ENCODE measurements at regions not wholly inside any gene's neighbourhood (a gene's known extent, or its start where the extent isn't known, plus 50 kb on each side); places are given as distances from the start of the nearest gene placed in this dataset.
A peak's percentile ranks its signal among the peaks of the same experiment; 100 is the strongest.

- Histone ChIP-seq H3K9me3 (ENCODE audit: insufficient read depth, low read depth, low read length) (no peaks in the 10 kb centered on the region), H3K27me3 (ENCODE audit: insufficient read depth, low read length) (no peaks in the 10 kb centered on the region), H3K4me3 (ENCODE audit: low read length) (no peak overlapping the region), H3K36me3 (ENCODE audit: insufficient read depth, low read depth, low read length) (no peaks in the 10 kb centered on the region), H3K9ac (ENCODE audit: low read depth, low read length) (no peak overlapping the region), H3K27ac (ENCODE audit: low read length) (no peak overlapping the region), H3K4me1 (ENCODE audit: insufficient read depth, low read length) (no peaks in the 10 kb centered on the region)
These were observed 138.7 kb downstream of the YTHDC2 start for GRCh38 chr5:113652161-113652560.

DNA sequence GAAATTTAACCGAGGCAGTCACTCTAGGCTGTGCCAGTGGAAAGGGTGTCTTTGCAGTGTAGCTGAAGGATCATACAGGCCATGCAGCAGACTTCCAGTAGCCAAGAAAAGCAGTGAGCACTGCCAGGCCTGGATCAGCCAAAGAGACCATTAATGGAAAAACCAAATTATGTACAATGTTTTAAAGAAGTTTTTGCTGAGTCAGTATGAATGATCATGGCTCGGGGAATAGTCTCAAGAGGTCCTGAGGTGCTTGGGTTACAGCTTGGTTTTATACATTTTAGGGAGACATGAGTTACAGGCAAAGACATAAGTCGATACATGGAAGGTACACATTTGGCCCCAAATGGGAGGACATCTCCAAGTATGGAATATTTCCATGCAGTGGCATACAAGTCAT is 141.3 kb downstream of the YTHDC2 start:
- no peak overlapping the region for H3K27ac ChIP-seq (ENCODE audit: low read length)
- no peak overlapping the region for H3K4me3 ChIP-seq (ENCODE audit: low read length)
- H3K4me1 ChIP-seq (ENCODE audit: insufficient read depth, low read length): no peaks in the 10 kb centered on the region
- H3K9me3 ChIP-seq (ENCODE audit: insufficient read depth, low read depth, low read length): no peaks in the 10 kb centered on the region
- H3K27me3 ChIP-seq (ENCODE audit: insufficient read depth, low read length): no peaks in the 10 kb centered on the region
- H3K36me3 ChIP-seq (ENCODE audit: insufficient read depth, low read depth, low read length): no peaks in the 10 kb centered on the region
- no peak overlapping the region for H3K9ac ChIP-seq (ENCODE audit: low read depth, low read length)

DNA sequence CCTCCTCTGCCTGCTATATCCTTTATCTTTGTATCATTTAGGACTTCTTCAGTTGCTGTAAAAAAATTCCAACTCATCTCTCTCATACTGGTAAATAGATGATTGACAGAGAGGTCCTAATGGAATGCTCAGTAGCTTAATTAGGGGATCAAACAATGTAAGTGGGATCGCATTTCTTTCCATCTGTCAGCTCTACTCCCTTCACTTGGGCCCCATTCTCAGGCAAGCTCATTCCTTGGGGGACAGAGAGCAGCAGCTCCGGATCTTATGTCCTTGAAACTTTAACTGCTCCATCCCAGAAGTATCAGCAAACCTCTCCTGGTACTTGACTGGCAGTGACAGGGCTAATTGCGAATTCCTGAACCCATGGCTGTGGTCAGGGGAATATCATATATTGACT is 146.7 kb downstream of the YTHDC2 start:
- no peak overlapping the region for H3K27ac ChIP-seq (ENCODE audit: low read length)
- H3K9ac ChIP-seq (ENCODE audit: low read depth, low read length): no peak overlapping the region
- H3K4me3 ChIP-seq (ENCODE audit: low read length): no peak overlapping the region
- no peaks in the 10 kb centered on the region for H3K4me1 ChIP-seq (ENCODE audit: insufficient read depth, low read length)
- no peaks in the 10 kb centered on the region for H3K9me3 ChIP-seq (ENCODE audit: insufficient read depth, low read depth, low read length)
- H3K36me3 ChIP-seq (ENCODE audit: insufficient read depth, low read depth, low read length): no peaks in the 10 kb centered on the region
- no peaks in the 10 kb centered on the region for H3K27me3 ChIP-seq (ENCODE audit: insufficient read depth, low read length)

DNA sequence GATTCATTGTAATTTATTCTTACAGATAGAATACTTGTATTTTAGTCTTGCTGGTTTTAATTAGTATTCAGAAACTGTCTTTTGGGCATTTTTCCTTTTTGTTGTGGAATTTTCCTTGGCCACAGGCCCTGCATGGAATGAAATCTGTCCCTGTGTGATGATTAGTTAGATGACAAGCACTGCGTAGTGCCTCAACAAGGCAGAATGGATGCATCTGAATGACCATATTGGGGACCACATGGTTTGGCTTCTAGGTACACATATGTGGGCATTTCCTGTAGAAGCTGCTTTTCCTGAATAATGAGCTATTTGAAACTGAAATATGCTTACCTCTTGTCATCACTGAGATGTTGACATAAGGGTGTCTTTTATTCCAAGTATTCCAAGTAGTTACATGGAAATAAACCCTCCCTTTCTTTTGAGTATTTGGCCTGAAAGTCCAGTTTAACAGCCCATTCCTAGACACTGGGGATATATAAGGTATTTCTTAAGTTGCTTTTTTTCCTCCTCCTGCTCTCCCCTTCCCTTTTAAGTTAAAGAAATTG is 147.3 kb downstream of the YTHDC2 start:
- H3K36me3 ChIP-seq (ENCODE audit: insufficient read depth, low read depth, low read length): no peaks in the 10 kb centered on the region
- H3K9ac ChIP-seq (ENCODE audit: low read depth, low read length): no peak overlapping the region
- no peak overlapping the region for H3K4me3 ChIP-seq (ENCODE audit: low read length)
- H3K9me3 ChIP-seq (ENCODE audit: insufficient read depth, low read depth, low read length): no peaks in the 10 kb centered on the region
- H3K27me3 ChIP-seq (ENCODE audit: insufficient read depth, low read length): no peaks in the 10 kb centered on the region
- H3K4me1 ChIP-seq (ENCODE audit: insufficient read depth, low read length): no peaks in the 10 kb centered on the region
- H3K27ac ChIP-seq (ENCODE audit: low read length): no peak overlapping the region

GRCh38 chr5:113663879-113664541 is 150.5 kb downstream of the YTHDC2 start:
- Histone ChIP-seq H3K27ac (ENCODE audit: low read length) (no peak overlapping the region), H3K4me1 (ENCODE audit: insufficient read depth, low read length) (no peaks in the 10 kb centered on the region), H3K4me3 (ENCODE audit: low read length) (no peak overlapping the region), H3K36me3 (ENCODE audit: insufficient read depth, low read depth, low read length) (no peaks in the 10 kb centered on the region), H3K9me3 (ENCODE audit: insufficient read depth, low read depth, low read length) (0 out of 2 replicates have a peak, but pooled peaks cover under 1% of the 10 kb centered on the region), H3K9ac (ENCODE audit: low read depth, low read length) (no peak overlapping the region), H3K27me3 (ENCODE audit: insufficient read depth, low read length) (no peaks in the 10 kb centered on the region)

- Histone ChIP-seq H3K4me1 (ENCODE audit: insufficient read depth, low read length) (0 out of 2 replicates have a peak, but pooled peaks cover 4% of the 10 kb centered on the region), H3K27me3 (ENCODE audit: insufficient read depth, low read length) (no peaks in the 10 kb centered on the region), H3K4me3 (ENCODE audit: low read length) (no peak overlapping the region), H3K27ac (ENCODE audit: low read length) (no peak overlapping the region), H3K9ac (ENCODE audit: low read depth, low read length) (no peak overlapping the region), H3K36me3 (ENCODE audit: insufficient read depth, low read depth, low read length) (no peaks in the 10 kb centered on the region; the same call in 1 of the 2 replicates), H3K9me3 (ENCODE audit: insufficient read depth, low read depth, low read length) (peaks cover 25% of the 10 kb centered on the region)
These were observed 159.5 kb downstream of the YTHDC2 start for GRCh38 chr5:113673041-113673440.

- Histone ChIP-seq H3K4me1 (ENCODE audit: insufficient read depth, low read length) (peaks cover 10% of the 10 kb centered on the region; the same call in 1 of the 2 replicates), H3K27ac (ENCODE audit: low read length) (no peak overlapping the region), H3K27me3 (ENCODE audit: insufficient read depth, low read length) (no peaks in the 10 kb centered on the region), H3K9me3 (ENCODE audit: insufficient read depth, low read depth, low read length) (peaks cover 20% of the 10 kb centered on the region), H3K36me3 (ENCODE audit: insufficient read depth, low read depth, low read length) (no peaks in the 10 kb centered on the region; the same call in 1 of the 2 replicates), H3K4me3 (ENCODE audit: low read length) (no peak overlapping the region), H3K9ac (ENCODE audit: low read depth, low read length) (no peak overlapping the region)
These were observed 161.7 kb downstream of the YTHDC2 start for GRCh38 chr5:113675166-113675565.

- H3K4me1 ChIP-seq (ENCODE audit: insufficient read depth, low read length): peaks cover 10% of the 10 kb centered on the region; the same call in 1 of the 2 replicates
These were observed 164.7 kb downstream of the YTHDC2 start for GRCh38 chr5:113678202-113678601.

GRCh38 chr5:113678924-113679575 is 165.6 kb downstream of the YTHDC2 start:
- peaks cover 14% of the 10 kb centered on the region for H3K9me3 ChIP-seq (ENCODE audit: insufficient read depth, low read depth, low read length)
- H3K4me1 ChIP-seq (ENCODE audit: insufficient read depth, low read length): peaks cover 10% of the 10 kb centered on the region; the same call in 1 of the 2 replicates
- no peak overlapping the region for H3K27ac ChIP-seq (ENCODE audit: low read length)
- H3K9ac ChIP-seq (ENCODE audit: low read depth, low read length): no peak overlapping the region
- H3K4me3 ChIP-seq (ENCODE audit: low read length): no peak overlapping the region
- no peaks in the 10 kb centered on the region for H3K27me3 ChIP-seq (ENCODE audit: insufficient read depth, low read length)
- H3K36me3 ChIP-seq (ENCODE audit: insufficient read depth, low read depth, low read length): no peaks in the 10 kb centered on the region; the same call in 1 of the 2 replicates

More at GRCh38 chr5:113678202-113678601, 164.7 kb downstream of the YTHDC2 start:
- no peak overlapping the region for H3K27ac ChIP-seq (ENCODE audit: low read length)
- H3K36me3 ChIP-seq (ENCODE audit: insufficient read depth, low read depth, low read length): no peaks in the 10 kb centered on the region; the same call in 1 of the 2 replicates
- H3K9me3 ChIP-seq (ENCODE audit: insufficient read depth, low read depth, low read length): peaks cover 20% of the 10 kb centered on the region
- peak overlapping the region; percentile 49; the same call in 1 of the 2 replicates for H3K9ac ChIP-seq (ENCODE audit: low read depth, low read length)
- no peaks in the 10 kb centered on the region for H3K27me3 ChIP-seq (ENCODE audit: insufficient read depth, low read length)
- no peak overlapping the region for H3K4me3 ChIP-seq (ENCODE audit: low read length)

- no peaks in the 10 kb centered on the region; the same call in 1 of the 2 replicates for H3K9me3 ChIP-seq (ENCODE audit: insufficient read depth, low read depth, low read length)
- H3K36me3 ChIP-seq (ENCODE audit: insufficient read depth, low read depth, low read length): no peaks in the 10 kb centered on the region
- H3K4me3 ChIP-seq (ENCODE audit: low read length): no peak overlapping the region
- H3K4me1 ChIP-seq (ENCODE audit: insufficient read depth, low read length): peaks cover 10% of the 10 kb centered on the region; the same call in 1 of the 2 replicates
- H3K27me3 ChIP-seq (ENCODE audit: insufficient read depth, low read length): no peaks in the 10 kb centered on the region
- H3K27ac ChIP-seq (ENCODE audit: low read length): no peak overlapping the region
- no peak overlapping the region for H3K9ac ChIP-seq (ENCODE audit: low read depth, low read length)
These were observed 167.0 kb downstream of the YTHDC2 start for GRCh38 chr5:113680534-113680933.

DNA sequence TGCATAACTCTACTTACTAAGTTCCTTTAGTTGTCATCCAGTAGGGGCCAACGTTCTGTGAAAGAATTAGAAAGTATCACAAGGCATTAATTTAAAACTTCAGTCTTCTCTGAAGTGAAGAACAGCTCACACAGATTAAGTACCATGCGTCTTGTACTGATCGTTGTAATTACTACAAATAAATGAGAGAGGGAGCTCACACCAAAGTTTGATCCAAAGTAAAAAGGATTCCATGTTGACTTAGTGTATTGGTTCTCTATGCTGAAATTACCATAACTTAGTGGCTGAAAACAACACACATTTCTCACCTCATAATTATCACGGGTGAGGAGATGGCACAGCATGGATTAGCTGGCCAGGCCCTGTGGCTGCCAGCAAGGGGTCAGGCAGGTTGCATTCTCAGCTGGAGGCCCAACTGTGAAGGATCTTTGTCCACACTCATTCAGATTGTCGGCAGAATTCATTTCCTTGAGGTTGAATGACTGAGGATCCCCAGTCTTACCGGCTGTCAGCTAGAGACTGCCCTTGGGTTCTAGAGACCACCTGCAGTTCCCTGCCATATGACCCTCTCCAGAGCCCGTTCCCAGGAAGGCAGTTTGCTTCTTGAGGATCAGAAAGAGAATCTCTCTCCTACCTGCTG is 169.1 kb downstream of the YTHDC2 start:
- Histone ChIP-seq H3K9me3 (ENCODE audit: insufficient read depth, low read depth, low read length) (no peaks in the 10 kb centered on the region; the same call in 1 of the 2 replicates), H3K9ac (ENCODE audit: low read depth, low read length) (no peak overlapping the region), H3K27me3 (ENCODE audit: insufficient read depth, low read length) (no peaks in the 10 kb centered on the region), H3K27ac (ENCODE audit: low read length) (no peak overlapping the region), H3K4me3 (ENCODE audit: low read length) (no peak overlapping the region), H3K36me3 (ENCODE audit: insufficient read depth, low read depth, low read length) (no peaks in the 10 kb centered on the region), H3K4me1 (ENCODE audit: insufficient read depth, low read length) (peaks cover 8% of the 10 kb centered on the region; the same call in 1 of the 2 replicates)

Measured in iPS-20b (cell line).